Endothelial cell of umbilical vein (primary cell): ENCODE measurements at regions not wholly inside any gene's neighbourhood (a gene's known extent, or its start where the extent isn't known, plus 50 kb on each side); places are given as distances from the start of the nearest gene placed in this dataset.

Experiments
- FOS ChIP-seq: IDR thresholded peaks from 2 replicates; pipeline ENCODE4 v1.6.1; 2011; ENCODE audit warnings: mild to moderate bottlenecking, low read length, moderate library complexity, borderline replicate concordance; ENCODE audit not compliant: insufficient read depth
- POLR2AphosphoS5 ChIP-seq: IDR thresholded peaks from 2 replicates; pipeline ENCODE4 v1.6.1; 2012; ENCODE audit warnings: low read depth, mild to moderate bottlenecking, control low read depth, low read length, moderate library complexity; ENCODE audit not compliant: insufficient read depth
- TF ChIP-seq, protein P1 (sequence below), 2 donors: IDR thresholded peaks; 1 replicate in 1 of 2; 2 replicates in 1 of 2; pipeline ENCODE4 v1.5.1; 2011; ENCODE audit warnings: low read length in 2 of 2, mild to moderate bottlenecking in 2 of 2, moderate library complexity in 2 of 2, control low read depth in 1 of 2, inconsistent platforms in 1 of 2, low read depth in 1 of 2; ENCODE audit not compliant: insufficient read depth in 1 of 2; ENCODE audit errors: extremely low read depth in 1 of 2

DNA sequence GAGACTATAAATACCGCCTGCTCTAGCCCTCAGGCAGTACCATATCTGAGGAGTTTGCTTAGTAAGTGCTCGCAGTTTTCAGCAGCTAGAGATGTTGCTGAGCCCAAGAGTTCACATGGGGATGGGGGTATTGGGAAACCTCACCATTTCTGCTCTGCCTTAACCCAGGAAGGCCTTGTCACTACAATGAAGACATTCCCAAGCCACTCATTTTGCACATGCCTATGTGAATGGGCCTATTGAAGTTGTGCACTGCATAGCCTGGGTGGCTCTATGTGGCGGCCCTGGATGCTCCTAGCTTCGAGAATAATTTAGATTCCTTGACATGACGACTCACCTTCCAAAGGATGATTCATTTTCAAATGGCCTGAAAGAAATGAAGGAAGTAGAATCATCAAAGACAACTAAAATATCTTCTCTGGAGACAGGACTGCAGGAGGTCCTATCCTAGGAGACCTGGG, 163.4 kb downstream of the ADAMTS15 start:
- TF ChIP-seq, protein P1, sequence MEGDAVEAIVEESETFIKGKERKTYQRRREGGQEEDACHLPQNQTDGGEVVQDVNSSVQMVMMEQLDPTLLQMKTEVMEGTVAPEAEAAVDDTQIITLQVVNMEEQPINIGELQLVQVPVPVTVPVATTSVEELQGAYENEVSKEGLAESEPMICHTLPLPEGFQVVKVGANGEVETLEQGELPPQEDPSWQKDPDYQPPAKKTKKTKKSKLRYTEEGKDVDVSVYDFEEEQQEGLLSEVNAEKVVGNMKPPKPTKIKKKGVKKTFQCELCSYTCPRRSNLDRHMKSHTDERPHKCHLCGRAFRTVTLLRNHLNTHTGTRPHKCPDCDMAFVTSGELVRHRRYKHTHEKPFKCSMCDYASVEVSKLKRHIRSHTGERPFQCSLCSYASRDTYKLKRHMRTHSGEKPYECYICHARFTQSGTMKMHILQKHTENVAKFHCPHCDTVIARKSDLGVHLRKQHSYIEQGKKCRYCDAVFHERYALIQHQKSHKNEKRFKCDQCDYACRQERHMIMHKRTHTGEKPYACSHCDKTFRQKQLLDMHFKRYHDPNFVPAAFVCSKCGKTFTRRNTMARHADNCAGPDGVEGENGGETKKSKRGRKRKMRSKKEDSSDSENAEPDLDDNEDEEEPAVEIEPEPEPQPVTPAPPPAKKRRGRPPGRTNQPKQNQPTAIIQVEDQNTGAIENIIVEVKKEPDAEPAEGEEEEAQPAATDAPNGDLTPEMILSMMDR (IDR thresholded peaks at IDR 0.05; ENCODE audit: extremely low read depth in 1 of 2, insufficient read depth in 1 of 2, low read depth in 1 of 2, low read length in 2 of 2) = no peak
- TF ChIP-seq FOS (no peak), POLR2AphosphoS5 (no peak)
